K562 (cell line): ENCODE measurements at regions not wholly inside any gene's neighbourhood (a gene's known extent, or its start where the extent isn't known, plus 50 kb on each side); places are given as distances from the start of the nearest gene placed in this dataset.

Experiments
- ATAC-seq: fragments of 200-7000 bp; cut with Tn5 transposase; 3 replicates; pipeline ENCODE4 v1.9.1; 2020; ENCODE audit warnings: moderate library complexity
- BruUV-seq: library from RNA; stranded (reverse); fragments of 400-500 nt; replicated peaks from 2 replicates; lab custom pipeline; 2021; lab: Mats Ljungman, UMichigan
- CTCF ChIA-PET: fragments of 300-600 bp; formaldehyde crosslinking; extraction: SDS; loops from one replicate; lab custom pipeline; 2021; ENCODE audit warnings: low intra/inter-chr PET ratio; lab: Yijun Ruan, JAX
- POLR2A ChIA-PET: fragments of 300-600, 350-650 bp; sonication (Branson Sonifier 250); formaldehyde crosslinking; extraction: SDS; loops from one replicate; lab custom pipeline; 2021; ENCODE audit warnings: antibody characterized with exemption, inconsistent platforms; lab: Yijun Ruan, JAX
- DNase-seq, 4 experiments: peaks; one replicate each; pipeline versions ENCODE4 v3.0.0 to v3.0.0-alpha.2; 2011 to 2018; ENCODE audit warnings: low spot score in 3 of 4, mixed read lengths in 3 of 4; ENCODE audit errors: extremely low read depth in 1 of 4
- FAIRE-seq: peaks from 2 replicates; lab custom pipeline; 2011; peaks lifted over from hg19 to GRCh38; lab: Jason Lieb, UNC
- H2AFZ ChIP-seq: 2 replicates; pipeline ENCODE4 v1.6.0; 2011; ENCODE audit warnings: low read depth, low read length, control low read depth, inconsistent platforms
- H3K27ac ChIP-seq: fragments of 200-600 bp; 3 replicates; pipeline ENCODE4 v1.8.0; 2011; ENCODE audit warnings: low read depth, mild to moderate bottlenecking, control low read depth, inconsistent platforms, low read length, moderate library complexity, mixed read lengths; ENCODE audit errors: extremely low read depth
- H3K27me3 ChIP-seq, 2 experiments: fragments of 300-600 bp in 1 of 2; 2 replicates in 1 of 2; 3 replicates in 1 of 2; pipeline versions ENCODE4 v1.6.0 to v1.8.0; 2011; ENCODE audit warnings: inconsistent platforms in 2 of 2, low read length in 2 of 2, mild to moderate bottlenecking in 1 of 2, mixed read lengths in 1 of 2, moderate library complexity in 1 of 2; ENCODE audit not compliant: control insufficient read depth in 2 of 2, insufficient read depth in 2 of 2
- H3K36me3 ChIP-seq: fragments of 300-600 bp; 3 replicates; pipeline ENCODE4 v1.8.0; 2011; ENCODE audit warnings: mild to moderate bottlenecking, low read length, inconsistent platforms; ENCODE audit not compliant: control insufficient read depth, insufficient read depth
- H3K4me1 ChIP-seq, 2 experiments: fragments of 200-600 bp in 1 of 2; replicated peaks in 1 of 2; 2 replicates in 1 of 2; 3 replicates in 1 of 2; pipeline versions ENCODE4 v1.5.1 to v1.8.0; 2011; ENCODE audit warnings: inconsistent platforms in 2 of 2, low read length in 2 of 2, mild to moderate bottlenecking in 1 of 2, mixed read lengths in 1 of 2, moderate library complexity in 1 of 2; ENCODE audit not compliant: control insufficient read depth in 2 of 2, insufficient read depth in 2 of 2
- H3K4me2 ChIP-seq: 2 replicates; pipeline ENCODE4 v1.6.1; 2011; ENCODE audit warnings: low read length, control low read depth, inconsistent platforms, mixed read lengths; ENCODE audit not compliant: insufficient read depth
- H3K4me3 ChIP-seq: fragments of 200-600 bp; sonication (generic), shearing (Covaris generic); 2 replicates; pipeline ENCODE4 v1.5.1; 2016; ENCODE audit warnings: control low read depth, inconsistent platforms
- H3K79me2 ChIP-seq: fragments of 200-600 bp; 3 replicates; pipeline ENCODE4 v1.8.0; 2011; ENCODE audit warnings: low read length, inconsistent platforms; ENCODE audit not compliant: control insufficient read depth, insufficient read depth
- H3K9ac ChIP-seq, 2 experiments: 2 replicates each; pipeline versions ENCODE4 v1.6.0 to v1.6.1; 2011; ENCODE audit warnings: low read depth in 2 of 2, low read length in 2 of 2, control low read depth in 1 of 2, inconsistent platforms in 1 of 2, mild to moderate bottlenecking in 1 of 2, mixed read lengths in 1 of 2; ENCODE audit not compliant: insufficient read depth in 1 of 2
- H3K9me1 ChIP-seq: one replicate; pipeline ENCODE4 v1.6.0; 2011; ENCODE audit warnings: inconsistent platforms, mild to moderate bottlenecking, low read length, moderate library complexity; ENCODE audit not compliant: control insufficient read depth, insufficient read depth
- H3K9me3 ChIP-seq: replicated peaks from 2 replicates; pipeline ENCODE4 v1.5.1; 2011; ENCODE audit warnings: low read depth, low read length, inconsistent platforms; ENCODE audit not compliant: control insufficient read depth, insufficient read depth
- H4K20me1 ChIP-seq: replicated peaks from 2 replicates; pipeline ENCODE4 v1.6.1; 2011; ENCODE audit warnings: low read length, inconsistent platforms, mixed read lengths; ENCODE audit not compliant: control insufficient read depth, insufficient read depth
- BMI1 ChIP-seq: fragments of 150-350 bp; IDR thresholded peaks from 2 replicates; pipeline ENCODE4 v1.6.1; 2014; ENCODE audit warnings: low read length
- DMBX1 ChIP-seq: fragments of 250-450 bp; sonication (Bioruptor Pico); IDR thresholded peaks from 2 replicates; pipeline ENCODE4 v1.8.0; 2022; ENCODE audit warnings: inconsistent platforms, mild to moderate bottlenecking, moderate library complexity, borderline replicate concordance
- GABPB1 ChIP-seq: sonication (generic); formaldehyde crosslinking; IDR thresholded peaks from 2 replicates; pipeline ENCODE4 v1.8.0; 2022; ENCODE audit warnings: mild to moderate bottlenecking, missing genetic modification reagents
- NR3C1 ChIP-seq: sonication (generic); formaldehyde crosslinking; IDR thresholded peaks from 2 replicates; pipeline ENCODE4 v1.8.1; 2022; ENCODE audit warnings: missing genetic modification reagents
- PTBP1 ChIP-seq: fragments of 200-400 bp; formaldehyde crosslinking; IDR thresholded peaks from 2 replicates; pipeline ENCODE4 v1.6.1; 2017; ENCODE audit warnings: low read depth, low read length
- SAFB ChIP-seq: fragments of 200-400 bp; formaldehyde crosslinking; IDR thresholded peaks from 2 replicates; pipeline ENCODE4 v1.6.1; 2017; ENCODE audit warnings: low read depth, low read length, borderline replicate concordance
- SMARCA4 ChIP-seq: fragments of 450-650 bp; IDR thresholded peaks from 2 replicates; pipeline ENCODE4 v1.6.1; 2016
- SMARCA5 ChIP-seq: fragments of 450-650 bp; IDR thresholded peaks from 2 replicates; pipeline ENCODE4 v1.6.1; 2016
- TEAD4 ChIP-seq, 2 experiments: sonication (generic) in 1 of 2; formaldehyde crosslinking in 1 of 2; IDR thresholded peaks; 2 replicates each; pipeline versions ENCODE4 v1.6.1 to v1.8.0; 2012 to 2022; ENCODE audit warnings: borderline replicate concordance in 1 of 2, inconsistent platforms in 1 of 2, low read length in 1 of 2, mild to moderate bottlenecking in 1 of 2, missing genetic modification reagents in 1 of 2
- WGBS: fragments of 100-300 bp; shearing (Covaris generic); methylation state at CpG from one replicate; pipeline ENCODE4 v1.1.6; 2016; ENCODE audit warnings: low coverage, mixed read lengths; ENCODE audit not compliant: insufficient coverage; ENCODE audit errors: missing lambda C conversion rate; 5-methylcytosine and 5-hydroxymethylcytosine counted together
- in situ Hi-C: fragments of 300-500 bp; cut with MboI; formaldehyde crosslinking; loops from 4 replicates; pipeline ENCODE4 v1.15.0; 2018; ENCODE audit warnings: inconsistent platforms, mixed read lengths
- intact Hi-C: fragments of 100-400 bp; cut with micrococcal nuclease; formaldehyde crosslinking; loops from 2 replicates; pipeline ENCODE4 v1.14.2; 2022

- TF ChIP-seq TEAD4 (IDR thresholded peaks at IDR 0.05; ENCODE audit: low read length) (peak; percentile 14; the same call in 1 of the 2 replicates), TEAD4 (CRISPR knock-in tag; IDR thresholded peaks at IDR 0.05; ENCODE audit: borderline replicate concordance) (no peak), SMARCA4 (0 out of 2 replicates have a peak, but pooled peaks have one; percentile 18), DMBX1 (CRISPR knock-in tag) (no peak), SAFB (no peak), SMARCA5 (peak; percentile 18; the same call in 1 of the 2 replicates), PTBP1 (no peak)
Observed at GRCh38 chr15:92845126-92845508, 55.0 kb upstream of the CHD2 start (continued).

- no peaks in the 10 kb centered on the region for H3K79me2 ChIP-seq
- TF ChIP-seq NR3C1 (CRISPR knock-in tag), result no peak
- TF ChIP-seq GABPB1, result no peak
- TF ChIP-seq BMI1, result no peak
- intact Hi-C loops (loop anchor here (5.0 kb wide), 1 partner anchor 34 kb away; no protein-coding TSS in a partner anchor), in situ Hi-C loops (no loop called here)
- ATAC-seq, result no peak
- no peaks in the 10 kb centered on the region for H3K9me1 ChIP-seq
- no peak overlapping the region for H3K4me2 ChIP-seq
- ChIA-PET CTCF (no interaction called here), POLR2A (interaction anchor here (0.7 to 1.0 kb wide), 3 partner anchors 9 to 53 kb away, joined by 3 to 5 read pairs (median 4); partner anchors contain the start of gene CHD2)
- H3K9me3 ChIP-seq, result no peaks in the 10 kb centered on the region
- 21% methylated on average over 1 of the region's 1 CpG for WGBS
- BruUV-seq, result no TSS peak
- FAIRE-seq, result no peak
- H2AFZ ChIP-seq, result no peak overlapping the region
- DNase-seq, result no peak
- H4K20me1 ChIP-seq, result no peaks in the 10 kb centered on the region
- no peaks in the 10 kb centered on the region for H3K36me3 ChIP-seq
- no peaks in the 10 kb centered on the region for H3K27me3 ChIP-seq
- H3K27ac ChIP-seq, result no peak overlapping the region
- H3K4me1 ChIP-seq, result peaks cover 8 to 23% of the 10 kb centered on the region in 2 experiments
- no peak overlapping the region for H3K9ac ChIP-seq
- H3K4me3 ChIP-seq, result no peak overlapping the region
Observed at GRCh38 chr15:92846741-92847140, 53.4 kb upstream of the CHD2 start.
